Epithelial cell of proximal tubule (primary cell): ENCODE measurements at regions not wholly inside any gene's neighbourhood (a gene's known extent, or its start where the extent isn't known, plus 50 kb on each side); places are given as distances from the start of the nearest gene placed in this dataset.

Source experiments
- DNase-seq: peaks from one replicate; pipeline ENCODE4 v3.0.0-alpha.2; 2011; ENCODE audit warnings: low read depth
- H3K4me3 ChIP-seq: 2 replicates; pipeline ENCODE4 v1.5.1; 2011; ENCODE audit warnings: low read depth, mild to moderate bottlenecking, low read length
- CTCF ChIP-seq: conservative IDR thresholded peaks from 2 replicates; pipeline ENCODE4 v1.5.1; 2012; ENCODE audit warnings: low read depth, mild to moderate bottlenecking, low read length

- no peak for TF ChIP-seq CTCF
- no peak overlapping the region for H3K4me3 ChIP-seq
- DNase-seq = no peak
Observed at GRCh38 chr2:14231391-14231898, 401.1 kb upstream of the LRATD1 start.

DNA sequence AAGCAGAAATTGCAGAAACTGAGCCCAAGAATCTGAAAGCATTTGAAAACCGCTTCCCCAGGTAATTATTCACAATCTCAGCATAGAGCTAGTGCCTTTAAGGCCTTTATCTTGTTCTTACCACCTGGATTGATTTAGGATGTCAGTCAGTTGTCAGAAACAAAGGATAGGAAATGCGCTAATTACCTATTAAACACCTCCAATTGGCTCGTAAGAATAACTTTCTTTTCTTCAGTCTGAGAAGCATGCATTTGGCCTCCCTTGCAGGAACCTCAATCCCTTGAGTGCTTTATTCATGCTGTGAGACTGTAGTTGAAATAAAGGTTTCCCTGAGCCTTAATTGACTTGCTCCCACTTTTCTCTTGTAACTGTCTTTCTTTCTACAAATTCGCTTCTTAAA, 400.3 kb upstream of the LRATD1 start:
- no peak overlapping the region for H3K4me3 ChIP-seq
- TF ChIP-seq CTCF = no peak
- no peak for DNase-seq

- DNase-seq = no peak
- no peak for TF ChIP-seq CTCF
- no peak overlapping the region for H3K4me3 ChIP-seq
Observed at GRCh38 chr2:14234911-14235310, 397.6 kb upstream of the LRATD1 start.

DNA sequence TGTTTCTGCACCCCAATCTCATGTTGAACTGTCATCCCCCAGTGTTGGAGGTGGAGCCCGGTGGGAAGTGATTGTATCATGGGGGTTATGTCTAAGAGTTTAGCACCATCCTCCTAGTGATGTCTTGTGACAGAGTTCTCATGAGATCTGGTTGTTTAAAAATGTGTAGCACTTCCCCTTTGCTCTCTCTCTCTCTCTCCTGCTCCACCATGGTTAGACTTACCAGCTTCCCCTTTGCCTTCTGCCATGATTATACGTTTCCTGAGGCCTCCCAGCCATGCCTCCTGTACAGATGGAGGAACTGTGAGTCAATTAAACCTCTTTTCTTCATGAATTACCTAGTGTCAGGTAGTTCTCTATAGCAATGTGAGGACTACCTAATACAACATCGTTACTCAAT, 396.9 kb upstream of the LRATD1 start:
- H3K4me3 ChIP-seq = no peak overlapping the region
- no peak for DNase-seq
- TF ChIP-seq CTCF = no peak

GRCh38 chr2:14237902-14238301, 394.6 kb upstream of the LRATD1 start:
- DNase-seq = no peak
- no peak overlapping the region for H3K4me3 ChIP-seq
- TF ChIP-seq CTCF = no peak

GRCh38 chr2:14239605-14240004, 392.9 kb upstream of the LRATD1 start:
- no peak overlapping the region for H3K4me3 ChIP-seq
- no peak for DNase-seq
- no peak for TF ChIP-seq CTCF

- no peak for DNase-seq
- H3K4me3 ChIP-seq = no peak overlapping the region
- TF ChIP-seq CTCF = no peak
Observed at GRCh38 chr2:14240868-14241267, 391.6 kb upstream of the LRATD1 start.
